SK-N-SH (cell line): ENCODE measurements at regions not wholly inside any gene's neighbourhood (a gene's known extent, or its start where the extent isn't known, plus 50 kb on each side); places are given as distances from the start of the nearest gene placed in this dataset.

Experiments
- CTCF ChIA-PET: fragments of 300-600, 350-600 bp; formaldehyde crosslinking; extraction: SDS; loops from one replicate; lab custom pipeline; 2021; lab: Yijun Ruan, JAX
- POLR2A ChIA-PET: fragments of 350-600 bp; sonication (Branson Sonifier 250); formaldehyde crosslinking; extraction: SDS; loops from one replicate; lab custom pipeline; 2020; ENCODE audit warnings: antibody characterized with exemption, inconsistent platforms; lab: Yijun Ruan, JAX
- DNase-seq: peaks from one replicate; pipeline ENCODE4 v3.0.0; 2012
- H2AFZ ChIP-seq: fragments of 200-600 bp; sonication (generic); 2 replicates; pipeline ENCODE4 v1.8.1; 2016; ENCODE audit warnings: antibody characterized with exemption, mild to moderate bottlenecking, low read depth
- H3F3A ChIP-seq: fragments of 200-600 bp; sonication (generic); replicated peaks from 2 replicates; pipeline ENCODE3; 2016; ENCODE audit warnings: antibody characterized with exemption, mild to moderate bottlenecking; ENCODE audit not compliant: insufficient read depth
- H3K27ac ChIP-seq, 2 experiments: fragments of 200-500 bp in 1 of 2; fragments of 200-600 bp in 1 of 2; sonication (Bioruptor generic) in 1 of 2; sonication (generic), shearing (Covaris generic) in 1 of 2; 2 replicates each; pipeline versions ENCODE4 v1.5.1 to v1.6.1; 2014 to 2016; ENCODE audit warnings: low read depth in 2 of 2, inconsistent platforms in 1 of 2, low read length in 1 of 2, mild to moderate bottlenecking in 1 of 2, mixed read lengths in 1 of 2
- H3K27me3 ChIP-seq: fragments of 200-600 bp; sonication (generic), shearing (Covaris generic); 2 replicates; pipeline ENCODE4 v1.6.1; 2016; ENCODE audit warnings: mixed run types; ENCODE audit not compliant: insufficient read depth
- H3K36me3 ChIP-seq, 2 experiments: fragments of 200-500 bp in 1 of 2; fragments of 200-600 bp in 1 of 2; sonication (Bioruptor generic) in 1 of 2; sonication (generic) in 1 of 2; replicated peaks in 1 of 2; 2 replicates each; pipeline versions ENCODE3 to v1.5.1; 2014 to 2016; ENCODE audit warnings: low read length in 1 of 2, mild to moderate bottlenecking in 1 of 2; ENCODE audit not compliant: insufficient read depth in 2 of 2, control insufficient read depth in 1 of 2
- H3K4me1 ChIP-seq, 2 experiments: fragments of 200-500 bp in 1 of 2; fragments of 200-600 bp in 1 of 2; sonication (Bioruptor generic) in 1 of 2; sonication (generic), shearing (Covaris generic) in 1 of 2; 2 replicates each; pipeline versions ENCODE4 v1.5.1 to v1.6.1; 2014 to 2016; ENCODE audit warnings: low read depth in 1 of 2, low read length in 1 of 2, mixed run types in 1 of 2; ENCODE audit not compliant: insufficient read depth in 2 of 2, control insufficient read depth in 1 of 2
- H3K4me2 ChIP-seq: fragments of 200-600 bp; sonication (generic), shearing (Covaris generic); 2 replicates; pipeline ENCODE4 v1.6.1; 2017; ENCODE audit warnings: mixed run types
- H3K4me3 ChIP-seq, 2 experiments: fragments of 200-500 bp in 1 of 2; fragments of 200-600 bp in 1 of 2; sonication (Bioruptor generic) in 1 of 2; sonication (generic), shearing (Covaris generic) in 1 of 2; 2 replicates each; pipeline versions ENCODE4 v1.5.1 to v1.8.1; 2014 to 2016; ENCODE audit warnings: low read depth in 2 of 2, inconsistent platforms in 1 of 2, low read length in 1 of 2, mild to moderate bottlenecking in 1 of 2, mixed read lengths in 1 of 2, moderate library complexity in 1 of 2
- H3K79me2 ChIP-seq: fragments of 200-600 bp; sonication (generic); 2 replicates; pipeline ENCODE4 v1.8.1; 2017; ENCODE audit warnings: mild to moderate bottlenecking; ENCODE audit not compliant: insufficient read depth
- H3K9ac ChIP-seq: fragments of 200-600 bp; sonication (generic); 2 replicates; pipeline ENCODE4 v1.6.1; 2017; ENCODE audit warnings: mixed run types
- H3K9me2 ChIP-seq: fragments of 200-600 bp; sonication (generic); 2 replicates; pipeline ENCODE4 v1.6.1; 2017; ENCODE audit warnings: mixed run types
- H3K9me3 ChIP-seq: fragments of 200-600 bp; sonication (generic); 2 replicates; pipeline ENCODE4 v1.6.1; 2017; ENCODE audit warnings: mixed run types, mild to moderate bottlenecking, moderate library complexity
- H4K20me1 ChIP-seq: fragments of 200-600 bp; sonication (generic); 2 replicates; pipeline ENCODE4 v1.6.1; 2017; ENCODE audit warnings: mild to moderate bottlenecking, mixed run types; ENCODE audit not compliant: insufficient read depth
- CHD2 ChIP-seq: fragments of 150-350 bp; IDR thresholded peaks from 2 replicates; pipeline ENCODE4 v1.6.1; 2018; ENCODE audit warnings: low read length; ENCODE audit not compliant: partially characterized antibody
- CTCF ChIP-seq: fragments of 200-600 bp; sonication (generic); IDR thresholded peaks from 2 replicates; pipeline ENCODE4 v1.6.1; 2017; ENCODE audit warnings: antibody characterized with exemption, mild to moderate bottlenecking, moderate library complexity
- ELF1 ChIP-seq: IDR thresholded peaks from 2 replicates; pipeline ENCODE4 v1.4.0; 2012
- GABPA ChIP-seq: IDR thresholded peaks from 2 replicates; pipeline ENCODE4 v1.4.0; 2012; ENCODE audit warnings: low read depth, mild to moderate bottlenecking
- NFIC ChIP-seq: IDR thresholded peaks from 2 replicates; pipeline ENCODE4 v1.4.0; 2012; ENCODE audit warnings: borderline replicate concordance
- POLR2AphosphoS5 ChIP-seq: IDR thresholded peaks from 2 replicates; pipeline ENCODE4 v1.6.1; 2012; ENCODE audit warnings: low read depth, low read length
- RAD21 ChIP-seq: IDR thresholded peaks from 2 replicates; pipeline ENCODE4 v1.6.1; 2012; ENCODE audit warnings: mild to moderate bottlenecking, low read length
- RFX5 ChIP-seq: IDR thresholded peaks from 2 replicates; pipeline ENCODE4 v1.6.1; 2012; ENCODE audit warnings: mild to moderate bottlenecking, improper control_type of control experiment, low read length
- SIN3A ChIP-seq: IDR thresholded peaks from 2 replicates; pipeline ENCODE4 v1.6.1; 2012; ENCODE audit warnings: low read depth, mild to moderate bottlenecking, low read length, moderate library complexity, borderline replicate concordance
- SMC3 ChIP-seq: IDR thresholded peaks from 2 replicates; pipeline ENCODE4 v1.6.1; 2012; ENCODE audit warnings: low read depth, low read length, improper control_type of control experiment
- TCF12 ChIP-seq: IDR thresholded peaks from 2 replicates; pipeline ENCODE4 v1.4.0; 2012
- USF1 ChIP-seq: IDR thresholded peaks from 2 replicates; pipeline ENCODE4 v1.4.0; 2012; ENCODE audit warnings: low read depth, borderline replicate concordance
- YY1 ChIP-seq: IDR thresholded peaks from 2 replicates; pipeline ENCODE4 v1.4.0; 2012; ENCODE audit warnings: low read depth, mild to moderate bottlenecking
- WGBS: methylation state at CpG from one replicate; pipeline ENCODE4 v1.1.6; 2017; ENCODE audit warnings: low lambda C conversion rate; 5-methylcytosine and 5-hydroxymethylcytosine counted together
- TF ChIP-seq, protein P1 (sequence below): fragments of 150-350 bp; IDR thresholded peaks from 2 replicates; pipeline ENCODE4 v1.6.1; 2016; ENCODE audit warnings: mild to moderate bottlenecking, low read depth, low read length
- TF ChIP-seq, protein P2 (sequence below): IDR thresholded peaks from 2 replicates; pipeline ENCODE4 v1.4.0; 2012; ENCODE audit warnings: low read depth

- Histone ChIP-seq H3K9me2 (no peaks in the 10 kb centered on the region), H2AFZ (no peak overlapping the region), H3K79me2 (no peaks in the 10 kb centered on the region), H3K9ac (no peak overlapping the region), H3K36me3 (no peaks in the 10 kb centered on the region), H3K4me3 (no peak overlapping the region; a peak in 1 of 4 replicates), H3F3A (no peaks in the 10 kb centered on the region), H3K27me3 (no peaks in the 10 kb centered on the region), H3K4me1 (no peaks in the 10 kb centered on the region), H3K27ac (no peak overlapping the region)
- POLR2A ChIA-PET: no interaction called here
- CTCF ChIA-PET: interaction anchor here (0.6 to 7.0 kb wide), 18 partner anchors 9 to 960 kb away, joined by 3 to 47 read pairs (median 4); no protein-coding TSS in a partner anchor
- DNase-seq: peak; percentile 51
- WGBS: 3% methylated on average over 13 of the region's 13 CpGs
- TF ChIP-seq YY1 (no peak), GABPA (no peak), CHD2 (no peak), TCF12 (no peak), SIN3A (no peak), RAD21 (peak; percentile 81), CTCF (peak; percentile 78), SMC3 (peak; percentile 48)
- TF ChIP-seq, all 33 proteins: peak for 3
- H3K9me3 ChIP-seq: no peaks in the 10 kb centered on the region
- H3K4me2 ChIP-seq: no peak overlapping the region
- H4K20me1 ChIP-seq: no peaks in the 10 kb centered on the region
Measured at GRCh38 chr18:5057386-5058348, 139.4 kb downstream of the AKAIN1 start.

DNA sequence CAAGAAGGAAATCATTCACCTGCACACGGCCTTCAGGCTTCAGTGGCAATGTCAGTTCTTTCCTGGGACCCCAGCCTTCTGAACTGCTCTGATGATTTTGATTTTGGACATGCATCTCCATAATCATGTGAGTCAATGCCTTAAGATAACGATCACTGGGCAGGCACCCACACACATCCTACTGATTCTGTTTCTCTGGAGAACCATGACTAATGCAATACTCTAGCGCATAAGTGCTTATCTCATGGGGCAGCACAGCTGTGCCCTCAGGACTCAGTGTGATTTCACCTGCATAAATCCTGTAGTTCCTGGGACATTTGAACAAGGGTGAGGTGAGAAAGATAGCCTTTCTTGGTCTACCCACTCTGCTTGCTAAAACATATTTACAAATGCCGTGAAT, 144.6 kb downstream of the AKAIN1 start:
- no peaks in the 10 kb centered on the region for H3K27me3 ChIP-seq
- H4K20me1 ChIP-seq: no peaks in the 10 kb centered on the region
- DNase-seq: no peak
- H3K4me2 ChIP-seq: no peak overlapping the region
- no peaks in the 10 kb centered on the region for H3K4me1 ChIP-seq
- WGBS: 0% methylated on average over 4 of the region's 4 CpGs
- POLR2A ChIA-PET: no interaction called here
- CTCF ChIA-PET: no interaction called here
- H2AFZ ChIP-seq: no peak overlapping the region
- H3K4me3 ChIP-seq: no peak overlapping the region
- TF ChIP-seq, protein P1, sequence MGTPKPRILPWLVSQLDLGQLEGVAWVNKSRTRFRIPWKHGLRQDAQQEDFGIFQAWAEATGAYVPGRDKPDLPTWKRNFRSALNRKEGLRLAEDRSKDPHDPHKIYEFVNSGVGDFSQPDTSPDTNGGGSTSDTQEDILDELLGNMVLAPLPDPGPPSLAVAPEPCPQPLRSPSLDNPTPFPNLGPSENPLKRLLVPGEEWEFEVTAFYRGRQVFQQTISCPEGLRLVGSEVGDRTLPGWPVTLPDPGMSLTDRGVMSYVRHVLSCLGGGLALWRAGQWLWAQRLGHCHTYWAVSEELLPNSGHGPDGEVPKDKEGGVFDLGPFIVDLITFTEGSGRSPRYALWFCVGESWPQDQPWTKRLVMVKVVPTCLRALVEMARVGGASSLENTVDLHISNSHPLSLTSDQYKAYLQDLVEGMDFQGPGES: no peak
- TF ChIP-seq NFIC: no peak
- no peak for TF ChIP-seq POLR2AphosphoS5
- TF ChIP-seq RFX5: no peak
- TF ChIP-seq GABPA: no peak
- no peak for TF ChIP-seq USF1
- no peak for TF ChIP-seq ELF1
- TF ChIP-seq, protein P2, sequence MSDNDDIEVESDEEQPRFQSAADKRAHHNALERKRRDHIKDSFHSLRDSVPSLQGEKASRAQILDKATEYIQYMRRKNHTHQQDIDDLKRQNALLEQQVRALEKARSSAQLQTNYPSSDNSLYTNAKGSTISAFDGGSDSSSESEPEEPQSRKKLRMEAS: no peak
- no peaks in the 10 kb centered on the region for H3K9me3 ChIP-seq
- H3K9me2 ChIP-seq: no peaks in the 10 kb centered on the region
- no peak overlapping the region for H3K9ac ChIP-seq
- H3K27ac ChIP-seq: no peak overlapping the region
- H3F3A ChIP-seq: no peaks in the 10 kb centered on the region
- no peaks in the 10 kb centered on the region for H3K36me3 ChIP-seq
- no peaks in the 10 kb centered on the region for H3K79me2 ChIP-seq
